Mesenchymal stem cell (in vitro differentiated cells and primary cell): ENCODE measurements at regions not wholly inside any gene's neighbourhood (a gene's known extent, or its start where the extent isn't known, plus 50 kb on each side); places are given as distances from the start of the nearest gene placed in this dataset.

ENCODE experiments used
- DNase-seq: peaks from one replicate; pipeline ENCODE4 v3.0.0-alpha.2; 2013
- H2AFZ ChIP-seq: one replicate; pipeline ENCODE4 v1.6.1; 2013; ENCODE audit warnings: low read depth, mild to moderate bottlenecking, control low read depth, inconsistent platforms, low read length, moderate library complexity
- H2AK5ac ChIP-seq: 2 replicates; pipeline ENCODE4 v1.6.1; 2013; ENCODE audit warnings: low read length, moderate library complexity, mild to moderate bottlenecking, inconsistent platforms; ENCODE audit not compliant: severe bottlenecking
- H2BK120ac ChIP-seq: one replicate; pipeline ENCODE4 v1.6.1; 2013; ENCODE audit warnings: low read depth, mild to moderate bottlenecking, inconsistent platforms, low read length, moderate library complexity
- H2BK12ac ChIP-seq, 2 experiments: one replicate each; pipeline ENCODE4 v1.6.1; 2013; ENCODE audit warnings: inconsistent platforms in 2 of 2, low read length in 2 of 2, mild to moderate bottlenecking in 2 of 2, moderate library complexity in 2 of 2, control low read depth in 1 of 2
- H2BK15ac ChIP-seq: one replicate; pipeline ENCODE4 v1.6.1; 2013; ENCODE audit warnings: mild to moderate bottlenecking, low read depth, inconsistent platforms; ENCODE audit not compliant: poor library complexity, severe bottlenecking
- H2BK5ac ChIP-seq: 2 replicates; pipeline ENCODE4 v1.6.1; 2013; ENCODE audit warnings: low read depth, mild to moderate bottlenecking, low read length, control low read depth, inconsistent platforms; ENCODE audit not compliant: poor library complexity, severe bottlenecking
- H3K14ac ChIP-seq, 2 experiments: one replicate each; pipeline ENCODE4 v1.6.1; 2013; ENCODE audit warnings: inconsistent platforms in 2 of 2, low read length in 2 of 2, control low read depth in 1 of 2, mild to moderate bottlenecking in 1 of 2, moderate library complexity in 1 of 2
- H3K18ac ChIP-seq, 2 experiments: one replicate each; pipeline ENCODE4 v1.6.1; 2013; ENCODE audit warnings: inconsistent platforms in 2 of 2, low read length in 2 of 2, control low read depth in 1 of 2, low read depth in 1 of 2, mild to moderate bottlenecking in 1 of 2
- H3K23ac ChIP-seq, 2 experiments: one replicate each; pipeline ENCODE4 v1.6.1; 2013; ENCODE audit warnings: inconsistent platforms in 2 of 2, low read length in 2 of 2, mild to moderate bottlenecking in 2 of 2, moderate library complexity in 2 of 2, control low read depth in 1 of 2
- H3K27ac ChIP-seq: 2 replicates; pipeline ENCODE4 v1.5.1; 2013; ENCODE audit warnings: mild to moderate bottlenecking, moderate library complexity, low read length, control low read depth, inconsistent platforms; ENCODE audit not compliant: poor library complexity, severe bottlenecking
- H3K27me3 ChIP-seq, 2 experiments: 2 replicates each; pipeline versions ENCODE4 v1.6.1 to v1.7.0; 2013; ENCODE audit warnings: low read length in 2 of 2, mild to moderate bottlenecking in 2 of 2, moderate library complexity in 2 of 2, control low read depth in 1 of 2, inconsistent platforms in 1 of 2; ENCODE audit not compliant: control insufficient read depth in 1 of 2, insufficient read depth in 1 of 2
- H3K36me3 ChIP-seq, 2 experiments: 2 replicates each; pipeline versions ENCODE4 v1.6.1 to v1.7.0; 2013; ENCODE audit warnings: low read length in 2 of 2, control low read depth in 1 of 2, inconsistent platforms in 1 of 2, low read depth in 1 of 2, mild to moderate bottlenecking in 1 of 2; ENCODE audit not compliant: insufficient read depth in 2 of 2, control insufficient read depth in 1 of 2
- H3K4ac ChIP-seq, 2 experiments: one replicate each; pipeline ENCODE4 v1.6.1; 2013; ENCODE audit warnings: inconsistent platforms in 2 of 2, low read length in 2 of 2, mild to moderate bottlenecking in 2 of 2, moderate library complexity in 2 of 2, control low read depth in 1 of 2, low read depth in 1 of 2
- H3K4me1 ChIP-seq: 2 replicates; pipeline ENCODE4 v1.6.1; 2013; ENCODE audit warnings: low read depth, low read length, control low read depth; ENCODE audit not compliant: control insufficient read depth, insufficient read depth
- H3K4me2 ChIP-seq: 2 replicates; pipeline ENCODE4 v1.6.1; 2013; ENCODE audit warnings: low read length, mild to moderate bottlenecking, inconsistent platforms; ENCODE audit not compliant: poor library complexity, severe bottlenecking
- H3K4me3 ChIP-seq, 2 experiments: 2 replicates each; pipeline versions ENCODE4 v1.5.1 to v1.7.0; 2013; ENCODE audit warnings: low read length in 2 of 2, mild to moderate bottlenecking in 2 of 2, control low read depth in 1 of 2, low read depth in 1 of 2; ENCODE audit not compliant: insufficient read depth in 1 of 2
- H3K79me1 ChIP-seq: replicated peaks from 2 replicates; pipeline ENCODE4 v1.6.1; 2013; ENCODE audit warnings: mild to moderate bottlenecking, control low read depth, low read length, inconsistent platforms; ENCODE audit not compliant: poor library complexity, severe bottlenecking
- H3K9ac ChIP-seq: 2 replicates; pipeline ENCODE4 v1.7.0; 2013; ENCODE audit warnings: mild to moderate bottlenecking, low read length, moderate library complexity
- H3K9me3 ChIP-seq: 2 replicates; pipeline ENCODE4 v1.7.0; 2013; ENCODE audit warnings: mild to moderate bottlenecking, low read length; ENCODE audit not compliant: control insufficient read depth
- H4K8ac ChIP-seq: one replicate; pipeline ENCODE4 v1.6.1; 2013; ENCODE audit warnings: inconsistent platforms, mild to moderate bottlenecking, low read length, moderate library complexity
- H4K91ac ChIP-seq: one replicate; pipeline ENCODE4 v1.6.1; 2013; ENCODE audit warnings: mild to moderate bottlenecking, low read length, inconsistent platforms
- WGBS: methylation state at CpG from one replicate; pipeline ENCODE4 v1.1.7; 2013; ENCODE audit warnings: mixed read lengths; 5-methylcytosine and 5-hydroxymethylcytosine counted together

- Histone ChIP-seq H3K27ac (no peak overlapping the region), H2BK12ac (no peak overlapping the region), H3K79me1 (no peaks in the 10 kb centered on the region), H3K4me3 (no peak overlapping the region), H3K14ac (no peak overlapping the region), H4K91ac (no peak overlapping the region), H3K27me3 (no peaks in the 10 kb centered on the region), H3K4me1 (no peaks in the 10 kb centered on the region), H3K18ac (no peak overlapping the region), H2AK5ac (no peak overlapping the region), H2BK15ac (no peak overlapping the region), H2BK5ac (no peak overlapping the region), H3K9me3 (no peaks in the 10 kb centered on the region), H2AFZ (no peak overlapping the region), H3K4me2 (no peak overlapping the region), H4K8ac (no peak overlapping the region), H3K9ac (no peak overlapping the region), H3K36me3 (no peaks in the 10 kb centered on the region), H3K4ac (no peak overlapping the region), H2BK120ac (no peak overlapping the region), H3K23ac (no peak overlapping the region)
- DNase-seq = no peak
- WGBS = 100% methylated on average over 2 of the region's 3 CpGs
Measured at GRCh38 chr21:15149600-15150224, 84.9 kb upstream of the NRIP1 start.

- no peak overlapping the region for H4K8ac ChIP-seq
- no peak overlapping the region for H2AFZ ChIP-seq
- 88% methylated on average over 4 of the region's 4 CpGs for WGBS
- no peak overlapping the region for H3K4me3 ChIP-seq
- no peak overlapping the region for H2BK15ac ChIP-seq
- no peak overlapping the region for H2BK12ac ChIP-seq
- no peak overlapping the region for H2AK5ac ChIP-seq
- no peaks in the 10 kb centered on the region for H3K27me3 ChIP-seq
- no peaks in the 10 kb centered on the region for H3K36me3 ChIP-seq
- H3K79me1 ChIP-seq = no peaks in the 10 kb centered on the region
- no peak overlapping the region for H4K91ac ChIP-seq
- H2BK120ac ChIP-seq = no peak overlapping the region
- H3K18ac ChIP-seq = no peak overlapping the region
- no peak overlapping the region for H3K9ac ChIP-seq
- H3K4ac ChIP-seq = no peak overlapping the region
- H3K14ac ChIP-seq = no peak overlapping the region
- no peaks in the 10 kb centered on the region for H3K4me1 ChIP-seq
- no peak overlapping the region for H3K27ac ChIP-seq
- no peak for DNase-seq
- peaks cover 5% of the 10 kb centered on the region for H3K9me3 ChIP-seq
- H3K4me2 ChIP-seq = no peak overlapping the region
- no peak overlapping the region for H2BK5ac ChIP-seq
- no peak overlapping the region for H3K23ac ChIP-seq
Measured at GRCh38 chr21:15151385-15152103, 86.7 kb upstream of the NRIP1 start.

GRCh38 chr21:15152591-15152990 lies 87.8 kb upstream of the NRIP1 start:
- H3K4ac ChIP-seq = no peak overlapping the region
- H3K79me1 ChIP-seq = no peaks in the 10 kb centered on the region
- no peaks in the 10 kb centered on the region for H3K27me3 ChIP-seq
- no peak overlapping the region for H2BK5ac ChIP-seq
- no peak overlapping the region for H3K4me2 ChIP-seq
- DNase-seq = no peak
- 75% methylated on average over 3 of the region's 3 CpGs for WGBS
- H3K9ac ChIP-seq = no peak overlapping the region
- no peak overlapping the region for H2BK12ac ChIP-seq
- no peaks in the 10 kb centered on the region for H3K4me1 ChIP-seq
- no peaks in the 10 kb centered on the region for H3K36me3 ChIP-seq
- no peak overlapping the region for H3K23ac ChIP-seq
- H3K27ac ChIP-seq = no peak overlapping the region
- no peak overlapping the region for H2AFZ ChIP-seq
- no peak overlapping the region for H4K8ac ChIP-seq
- no peak overlapping the region for H3K18ac ChIP-seq
- H3K4me3 ChIP-seq = no peak overlapping the region
- no peak overlapping the region for H2BK120ac ChIP-seq
- H4K91ac ChIP-seq = no peak overlapping the region
- no peak overlapping the region for H2AK5ac ChIP-seq
- H2BK15ac ChIP-seq = no peak overlapping the region
- H3K9me3 ChIP-seq = peaks cover 15% of the 10 kb centered on the region
- H3K14ac ChIP-seq = no peak overlapping the region

- Histone ChIP-seq H4K91ac (no peak overlapping the region), H3K27ac (no peak overlapping the region), H4K8ac (no peak overlapping the region), H2AK5ac (no peak overlapping the region), H3K9me3 (peaks cover 24% of the 10 kb centered on the region), H2AFZ (no peak overlapping the region), H3K27me3 (no peaks in the 10 kb centered on the region), H2BK15ac (no peak overlapping the region), H3K23ac (no peak overlapping the region), H2BK12ac (no peak overlapping the region), H3K4me3 (no peak overlapping the region), H3K4me2 (no peak overlapping the region), H2BK120ac (no peak overlapping the region), H3K18ac (no peak overlapping the region), H3K36me3 (no peaks in the 10 kb centered on the region), H2BK5ac (no peak overlapping the region), H3K9ac (no peak overlapping the region), H3K14ac (no peak overlapping the region), H3K4me1 (no peaks in the 10 kb centered on the region), H3K79me1 (no peaks in the 10 kb centered on the region), H3K4ac (no peak overlapping the region)
- no peak for DNase-seq
- WGBS = 82% methylated on average over 1 of the region's 2 CpGs
Measured at GRCh38 chr21:15159382-15160020, 94.7 kb upstream of the NRIP1 start.
